WTC11 (cell line): ENCODE measurements at regions not wholly inside any gene's neighbourhood (a gene's known extent, or its start where the extent isn't known, plus 50 kb on each side); places are given as distances from the start of the nearest gene placed in this dataset.

Source experiments
- ATAC-seq: fragments of 200-7000 bp; cut with Tn5 transposase; 2 replicates; pipeline ENCODE4 v1.10.0; 2021; ENCODE audit warnings: mild to moderate bottlenecking, moderate library complexity
- CTCF ChIA-PET: fragments of 300-600 bp; sonication (Branson Sonifier 250); formaldehyde crosslinking; loops from one replicate; lab custom pipeline; 2021; ENCODE audit warnings: antibody characterized with exemption; lab: Charles Lee
- POLR2A ChIA-PET: fragments of 350-600 bp; sonication (Branson Sonifier 250); formaldehyde crosslinking; loops from one replicate; lab custom pipeline; 2021; ENCODE audit warnings: antibody characterized with exemption; lab: Charles Lee
- DNase-seq: peaks from one replicate; pipeline ENCODE4 v3.0.0; 2021; ENCODE audit warnings: low spot score
- H3K27ac Mint-ChIP-seq: 2 replicates; pipeline ENCODE4 v1.8.0; 2021; ENCODE audit warnings: mixed read lengths
- H3K27me3 Mint-ChIP-seq: 2 replicates; pipeline ENCODE4 v1.8.0; 2021; ENCODE audit warnings: low read depth, mild to moderate bottlenecking, moderate library complexity, mixed read lengths
- H3K36me3 Mint-ChIP-seq: 2 replicates; pipeline ENCODE4 v1.8.0; 2021; ENCODE audit warnings: mixed read lengths
- H3K4me1 Mint-ChIP-seq: 2 replicates; pipeline ENCODE4 v1.8.0; 2022; ENCODE audit warnings: mixed read lengths
- H3K4me3 Mint-ChIP-seq: 2 replicates; pipeline ENCODE4 v1.8.0; 2021; ENCODE audit warnings: mild to moderate bottlenecking, moderate library complexity, mixed read lengths
- H3K9me3 Mint-ChIP-seq: 2 replicates; pipeline ENCODE4 v1.8.0; 2021; ENCODE audit warnings: mixed read lengths
- ELF4 ChIP-seq: sonication (generic); formaldehyde crosslinking; IDR thresholded peaks from 2 replicates; pipeline ENCODE4 v1.8.1; 2022; ENCODE audit warnings: low read depth, mild to moderate bottlenecking, moderate library complexity, missing genetic modification reagents
- HMGA2 ChIP-seq: fragments of 250-450 bp; sonication (Bioruptor Pico); IDR thresholded peaks from 2 replicates; pipeline ENCODE4 v1.4.0; 2021; ENCODE audit warnings: mild to moderate bottlenecking, moderate library complexity
- MXD4 ChIP-seq: fragments of 250-450 bp; sonication (Bioruptor Pico); IDR thresholded peaks from 2 replicates; pipeline ENCODE4 v1.8.0; 2021; ENCODE audit warnings: mild to moderate bottlenecking, moderate library complexity, borderline replicate concordance
- NFE2L1 ChIP-seq: sonication (generic); formaldehyde crosslinking; IDR thresholded peaks from 2 replicates; pipeline ENCODE4 v1.8.1; 2023; ENCODE audit warnings: missing genetic modification reagents
- NFYB ChIP-seq: sonication (generic); formaldehyde crosslinking; conservative IDR thresholded peaks from 2 replicates; pipeline ENCODE4 v1.8.0; 2022; ENCODE audit warnings: low read depth, missing genetic modification reagents
- NR1H2 ChIP-seq: sonication (generic); formaldehyde crosslinking; IDR thresholded peaks from 2 replicates; pipeline ENCODE4 v1.9.0; 2021; ENCODE audit warnings: mild to moderate bottlenecking, moderate library complexity, missing genetic modification reagents
- RELA ChIP-seq: sonication (generic); formaldehyde crosslinking; IDR thresholded peaks from 2 replicates; pipeline ENCODE4 v1.8.1; 2022; ENCODE audit warnings: missing genetic modification reagents, mild to moderate bottlenecking, borderline replicate concordance
- SMAD4 ChIP-seq: sonication (generic); formaldehyde crosslinking; IDR thresholded peaks from 2 replicates; pipeline ENCODE4 v1.8.0; 2022; ENCODE audit warnings: mild to moderate bottlenecking, missing genetic modification reagents
- ZBTB21 ChIP-seq: sonication (generic); formaldehyde crosslinking; IDR thresholded peaks from 2 replicates; pipeline ENCODE4 v1.8.1; 2023; ENCODE audit warnings: mild to moderate bottlenecking, missing genetic modification reagents, borderline replicate concordance
- ZNF416 ChIP-seq: fragments of 250-450 bp; sonication (Bioruptor Pico); IDR thresholded peaks from 2 replicates; pipeline ENCODE4 v1.9.0; 2021; ENCODE audit warnings: mild to moderate bottlenecking, inconsistent platforms
- TF ChIP-seq, protein P1 (sequence below): sonication (generic); formaldehyde crosslinking; IDR thresholded peaks from 2 replicates; pipeline ENCODE4 v1.8.1; 2023; ENCODE audit warnings: mild to moderate bottlenecking, missing genetic modification reagents, borderline replicate concordance
- TF ChIP-seq, protein P2 (sequence below): sonication (generic); formaldehyde crosslinking; conservative IDR thresholded peaks from 2 replicates; pipeline ENCODE4 v1.8.1; 2023; ENCODE audit warnings: mild to moderate bottlenecking, low read depth, missing genetic modification reagents, moderate library complexity
- TF ChIP-seq, protein P3 (sequence below): sonication (generic); formaldehyde crosslinking; IDR thresholded peaks from 2 replicates; pipeline ENCODE4 v1.8.1; 2023; ENCODE audit warnings: mild to moderate bottlenecking, missing genetic modification reagents, moderate library complexity
- TF ChIP-seq, protein P4 (sequence below): sonication (generic); formaldehyde crosslinking; IDR thresholded peaks from 2 replicates; pipeline ENCODE4 v1.8.0; 2023; ENCODE audit warnings: mild to moderate bottlenecking, missing genetic modification reagents
- TF ChIP-seq, protein P5 (sequence below): sonication (generic); formaldehyde crosslinking; IDR thresholded peaks from 2 replicates; pipeline ENCODE4 v1.8.0; 2023; ENCODE audit warnings: missing genetic modification reagents

DNA sequence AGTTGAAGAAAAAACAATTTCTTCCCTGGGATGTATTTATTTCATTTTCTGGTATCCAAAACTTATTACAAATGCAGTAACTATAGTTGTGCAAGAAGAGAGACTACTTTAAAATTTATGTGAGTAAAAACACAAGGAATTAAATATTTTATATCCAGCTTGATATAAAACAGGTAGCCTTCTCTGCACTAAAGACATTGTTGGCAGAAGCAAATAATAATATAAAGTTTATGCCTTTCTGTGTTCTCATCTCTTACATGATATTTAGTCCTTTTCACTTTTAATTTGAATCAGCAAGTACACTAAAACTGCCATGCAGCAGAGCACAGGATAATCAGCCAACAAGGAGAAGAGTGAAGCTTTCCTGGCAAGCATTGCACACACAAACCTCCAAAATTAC lies 352.7 kb downstream of the ARL6IP6 start:
- Mint-ChIP-seq H3K27me3 (no peaks in the 10 kb centered on the region), H3K36me3 (no peaks in the 10 kb centered on the region), H3K4me1 (peaks cover 4% of the 10 kb centered on the region), H3K9me3 (no peaks in the 10 kb centered on the region), H3K4me3 (no peak overlapping the region), H3K27ac (no peak overlapping the region)
- DNase-seq (no peak), ATAC-seq (no peak)
- ChIA-PET CTCF (no interaction called here), POLR2A (no interaction called here)
- no peak for TF ChIP-seq MXD4
- TF ChIP-seq, protein P1, sequence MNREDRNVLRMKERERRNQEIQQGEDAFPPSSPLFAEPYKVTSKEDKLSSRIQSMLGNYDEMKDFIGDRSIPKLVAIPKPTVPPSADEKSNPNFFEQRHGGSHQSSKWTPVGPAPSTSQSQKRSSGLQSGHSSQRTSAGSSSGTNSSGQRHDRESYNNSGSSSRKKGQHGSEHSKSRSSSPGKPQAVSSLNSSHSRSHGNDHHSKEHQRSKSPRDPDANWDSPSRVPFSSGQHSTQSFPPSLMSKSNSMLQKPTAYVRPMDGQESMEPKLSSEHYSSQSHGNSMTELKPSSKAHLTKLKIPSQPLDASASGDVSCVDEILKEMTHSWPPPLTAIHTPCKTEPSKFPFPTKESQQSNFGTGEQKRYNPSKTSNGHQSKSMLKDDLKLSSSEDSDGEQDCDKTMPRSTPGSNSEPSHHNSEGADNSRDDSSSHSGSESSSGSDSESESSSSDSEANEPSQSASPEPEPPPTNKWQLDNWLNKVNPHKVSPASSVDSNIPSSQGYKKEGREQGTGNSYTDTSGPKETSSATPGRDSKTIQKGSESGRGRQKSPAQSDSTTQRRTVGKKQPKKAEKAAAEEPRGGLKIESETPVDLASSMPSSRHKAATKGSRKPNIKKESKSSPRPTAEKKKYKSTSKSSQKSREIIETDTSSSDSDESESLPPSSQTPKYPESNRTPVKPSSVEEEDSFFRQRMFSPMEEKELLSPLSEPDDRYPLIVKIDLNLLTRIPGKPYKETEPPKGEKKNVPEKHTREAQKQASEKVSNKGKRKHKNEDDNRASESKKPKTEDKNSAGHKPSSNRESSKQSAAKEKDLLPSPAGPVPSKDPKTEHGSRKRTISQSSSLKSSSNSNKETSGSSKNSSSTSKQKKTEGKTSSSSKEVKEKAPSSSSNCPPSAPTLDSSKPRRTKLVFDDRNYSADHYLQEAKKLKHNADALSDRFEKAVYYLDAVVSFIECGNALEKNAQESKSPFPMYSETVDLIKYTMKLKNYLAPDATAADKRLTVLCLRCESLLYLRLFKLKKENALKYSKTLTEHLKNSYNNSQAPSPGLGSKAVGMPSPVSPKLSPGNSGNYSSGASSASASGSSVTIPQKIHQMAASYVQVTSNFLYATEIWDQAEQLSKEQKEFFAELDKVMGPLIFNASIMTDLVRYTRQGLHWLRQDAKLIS (CRISPR knock-in tag), result no peak
- TF ChIP-seq, protein P2, sequence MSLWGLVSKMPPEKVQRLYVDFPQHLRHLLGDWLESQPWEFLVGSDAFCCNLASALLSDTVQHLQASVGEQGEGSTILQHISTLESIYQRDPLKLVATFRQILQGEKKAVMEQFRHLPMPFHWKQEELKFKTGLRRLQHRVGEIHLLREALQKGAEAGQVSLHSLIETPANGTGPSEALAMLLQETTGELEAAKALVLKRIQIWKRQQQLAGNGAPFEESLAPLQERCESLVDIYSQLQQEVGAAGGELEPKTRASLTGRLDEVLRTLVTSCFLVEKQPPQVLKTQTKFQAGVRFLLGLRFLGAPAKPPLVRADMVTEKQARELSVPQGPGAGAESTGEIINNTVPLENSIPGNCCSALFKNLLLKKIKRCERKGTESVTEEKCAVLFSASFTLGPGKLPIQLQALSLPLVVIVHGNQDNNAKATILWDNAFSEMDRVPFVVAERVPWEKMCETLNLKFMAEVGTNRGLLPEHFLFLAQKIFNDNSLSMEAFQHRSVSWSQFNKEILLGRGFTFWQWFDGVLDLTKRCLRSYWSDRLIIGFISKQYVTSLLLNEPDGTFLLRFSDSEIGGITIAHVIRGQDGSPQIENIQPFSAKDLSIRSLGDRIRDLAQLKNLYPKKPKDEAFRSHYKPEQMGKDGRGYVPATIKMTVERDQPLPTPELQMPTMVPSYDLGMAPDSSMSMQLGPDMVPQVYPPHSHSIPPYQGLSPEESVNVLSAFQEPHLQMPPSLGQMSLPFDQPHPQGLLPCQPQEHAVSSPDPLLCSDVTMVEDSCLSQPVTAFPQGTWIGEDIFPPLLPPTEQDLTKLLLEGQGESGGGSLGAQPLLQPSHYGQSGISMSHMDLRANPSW (CRISPR knock-in tag), result no peak
- no peak for TF ChIP-seq NFYB (CRISPR knock-in tag)
- TF ChIP-seq ZNF416 (CRISPR knock-in tag), result no peak
- TF ChIP-seq ELF4 (CRISPR knock-in tag), result no peak
- no peak for TF ChIP-seq ZBTB21 (CRISPR knock-in tag)
- no peak for TF ChIP-seq HMGA2
- TF ChIP-seq, protein P3, sequence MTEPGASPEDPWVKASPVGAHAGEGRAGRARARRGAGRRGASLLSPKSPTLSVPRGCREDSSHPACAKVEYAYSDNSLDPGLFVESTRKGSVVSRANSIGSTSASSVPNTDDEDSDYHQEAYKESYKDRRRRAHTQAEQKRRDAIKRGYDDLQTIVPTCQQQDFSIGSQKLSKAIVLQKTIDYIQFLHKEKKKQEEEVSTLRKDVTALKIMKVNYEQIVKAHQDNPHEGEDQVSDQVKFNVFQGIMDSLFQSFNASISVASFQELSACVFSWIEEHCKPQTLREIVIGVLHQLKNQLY (CRISPR knock-in tag), result no peak
- TF ChIP-seq, protein P4, sequence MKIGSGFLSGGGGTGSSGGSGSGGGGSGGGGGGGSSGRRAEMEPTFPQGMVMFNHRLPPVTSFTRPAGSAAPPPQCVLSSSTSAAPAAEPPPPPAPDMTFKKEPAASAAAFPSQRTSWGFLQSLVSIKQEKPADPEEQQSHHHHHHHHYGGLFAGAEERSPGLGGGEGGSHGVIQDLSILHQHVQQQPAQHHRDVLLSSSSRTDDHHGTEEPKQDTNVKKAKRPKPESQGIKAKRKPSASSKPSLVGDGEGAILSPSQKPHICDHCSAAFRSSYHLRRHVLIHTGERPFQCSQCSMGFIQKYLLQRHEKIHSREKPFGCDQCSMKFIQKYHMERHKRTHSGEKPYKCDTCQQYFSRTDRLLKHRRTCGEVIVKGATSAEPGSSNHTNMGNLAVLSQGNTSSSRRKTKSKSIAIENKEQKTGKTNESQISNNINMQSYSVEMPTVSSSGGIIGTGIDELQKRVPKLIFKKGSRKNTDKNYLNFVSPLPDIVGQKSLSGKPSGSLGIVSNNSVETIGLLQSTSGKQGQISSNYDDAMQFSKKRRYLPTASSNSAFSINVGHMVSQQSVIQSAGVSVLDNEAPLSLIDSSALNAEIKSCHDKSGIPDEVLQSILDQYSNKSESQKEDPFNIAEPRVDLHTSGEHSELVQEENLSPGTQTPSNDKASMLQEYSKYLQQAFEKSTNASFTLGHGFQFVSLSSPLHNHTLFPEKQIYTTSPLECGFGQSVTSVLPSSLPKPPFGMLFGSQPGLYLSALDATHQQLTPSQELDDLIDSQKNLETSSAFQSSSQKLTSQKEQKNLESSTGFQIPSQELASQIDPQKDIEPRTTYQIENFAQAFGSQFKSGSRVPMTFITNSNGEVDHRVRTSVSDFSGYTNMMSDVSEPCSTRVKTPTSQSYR (CRISPR knock-in tag), result no peak
- no peak for TF ChIP-seq RELA (CRISPR knock-in tag)
- TF ChIP-seq SMAD4 (CRISPR knock-in tag), result no peak
- TF ChIP-seq, protein P5, sequence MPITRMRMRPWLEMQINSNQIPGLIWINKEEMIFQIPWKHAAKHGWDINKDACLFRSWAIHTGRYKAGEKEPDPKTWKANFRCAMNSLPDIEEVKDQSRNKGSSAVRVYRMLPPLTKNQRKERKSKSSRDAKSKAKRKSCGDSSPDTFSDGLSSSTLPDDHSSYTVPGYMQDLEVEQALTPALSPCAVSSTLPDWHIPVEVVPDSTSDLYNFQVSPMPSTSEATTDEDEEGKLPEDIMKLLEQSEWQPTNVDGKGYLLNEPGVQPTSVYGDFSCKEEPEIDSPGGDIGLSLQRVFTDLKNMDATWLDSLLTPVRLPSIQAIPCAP (CRISPR knock-in tag), result no peak
- no peak for TF ChIP-seq NR1H2 (CRISPR knock-in tag)

DNA sequence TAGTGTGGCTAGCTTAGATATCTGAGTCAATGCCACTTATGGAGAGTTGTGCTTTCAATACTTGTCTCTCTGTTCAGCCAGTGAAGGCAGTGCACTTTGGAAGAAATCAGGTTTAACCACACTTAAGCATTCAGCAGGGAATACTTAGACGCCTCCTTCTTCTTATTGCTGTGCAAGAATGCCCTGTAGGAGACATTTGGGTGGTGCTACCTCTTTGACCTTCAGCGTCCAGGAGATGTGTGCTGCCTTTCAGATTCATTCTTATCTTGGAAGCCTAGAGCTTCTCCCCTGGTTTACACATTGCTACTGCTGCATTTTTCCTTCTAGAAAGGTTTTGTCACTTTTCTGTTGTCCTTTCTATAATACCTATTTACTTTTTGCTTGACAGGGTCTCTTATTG lies 350.5 kb downstream of the ARL6IP6 start:
- ChIA-PET POLR2A (no interaction called here), CTCF (no interaction called here)
- Mint-ChIP-seq H3K27ac (no peak overlapping the region), H3K36me3 (no peaks in the 10 kb centered on the region), H3K27me3 (no peaks in the 10 kb centered on the region), H3K9me3 (no peaks in the 10 kb centered on the region; the same call in 1 of the 2 replicates), H3K4me3 (no peak overlapping the region), H3K4me1 (peaks cover 8% of the 10 kb centered on the region)
- no peak for DNase-seq
- TF ChIP-seq HMGA2 (no peak), NFE2L1 (no peak), SMAD4 (CRISPR knock-in tag) (no peak)
- TF ChIP-seq, protein P2 (CRISPR knock-in tag), result no peak
- ATAC-seq, result no peak
